Small intestine (tissue), 7 donors: ENCODE measurements at regions not wholly inside any gene's neighbourhood (a gene's known extent, or its start where the extent isn't known, plus 50 kb on each side); places are given as distances from the start of the nearest gene placed in this dataset.
A peak's percentile ranks its signal among the peaks of the same experiment; 100 is the strongest.

Experiments used
- DNase-seq, 2 donors: peaks; one replicate each; pipeline versions ENCODE4 v3.0.0 to v3.0.0-alpha.2; 2013
- FAIRE-seq: peaks from 2 replicates; lab custom pipeline; 2012; peaks lifted over from hg19 to GRCh38; lab: Jason Lieb, UNC
- H3K27ac ChIP-seq, 3 donors: one replicate each; pipeline ENCODE4 v1.5.1; 2013; ENCODE audit warnings: low read length in 2 of 3, mild to moderate bottlenecking in 2 of 3, control low read depth in 1 of 3, inconsistent platforms in 1 of 3, low read depth in 1 of 3, moderate library complexity in 1 of 3
- H3K27me3 ChIP-seq, 3 donors: one replicate each; pipeline ENCODE4 v1.6.1; 2013; ENCODE audit warnings: low read length in 3 of 3, inconsistent platforms in 1 of 3; ENCODE audit not compliant: control insufficient read depth in 3 of 3, insufficient read depth in 3 of 3
- H3K36me3 ChIP-seq, 3 donors: one replicate each; pipeline ENCODE4 v1.6.1; 2013; ENCODE audit warnings: low read length in 3 of 3, inconsistent platforms in 1 of 3, low read depth in 1 of 3, mild to moderate bottlenecking in 1 of 3, moderate library complexity in 1 of 3; ENCODE audit not compliant: control insufficient read depth in 3 of 3, insufficient read depth in 2 of 3
- H3K4me1 ChIP-seq, 3 donors: one replicate each; pipeline ENCODE4 v1.6.1; 2013; ENCODE audit warnings: low read length in 2 of 3, inconsistent platforms in 1 of 3, low read depth in 1 of 3, mild to moderate bottlenecking in 1 of 3, moderate library complexity in 1 of 3; ENCODE audit not compliant: control insufficient read depth in 3 of 3, insufficient read depth in 2 of 3
- H3K4me3 ChIP-seq, 3 donors: one replicate each; pipeline ENCODE4 v1.5.1; 2013; ENCODE audit warnings: low read length in 3 of 3, control low read depth in 1 of 3, inconsistent platforms in 1 of 3, low read depth in 1 of 3, mild to moderate bottlenecking in 1 of 3, moderate library complexity in 1 of 3
- H3K9me3 ChIP-seq, 2 donors: one replicate each; pipeline ENCODE4 v1.6.1; 2013; ENCODE audit warnings: low read depth in 1 of 2, low read length in 1 of 2; ENCODE audit not compliant: control insufficient read depth in 2 of 2, insufficient read depth in 1 of 2
- WGBS, 3 donors: extraction: QIAGEN DNeasy Blood & Tissue Kit; methylation state at CpG; one replicate each; pipeline ENCODE4 v1.1.7; 2013; 5-methylcytosine and 5-hydroxymethylcytosine counted together
- donor health status: healthy with polysubstance abuse.
- donor health status: control.
- donor health status: control.
- donor health status: Bipolar disorder and iron deficiency.
- donor health status: healthy.

- FAIRE-seq (no peak), DNase-seq (no peak)
- no peaks in the 10 kb centered on the region for H3K36me3 ChIP-seq
- no peaks in the 10 kb centered on the region for H3K9me3 ChIP-seq
- WGBS, 3 donors: 56 to 73% (median 67%) methylated on average over 4 of the region's 4 CpGs
- H3K4me1 ChIP-seq: peaks cover 0 to 11% (median 5%) of the 10 kb centered on the region in 3 donors
- no peak overlapping the region for H3K27ac ChIP-seq
- no peak overlapping the region for H3K4me3 ChIP-seq
- no peaks in the 10 kb centered on the region for H3K27me3 ChIP-seq
These were observed 225.9 kb upstream of the CD96 start for GRCh38 chr3:111315930-111316587.

- no peaks in the 10 kb centered on the region for H3K27me3 ChIP-seq
- no peaks in the 10 kb centered on the region for H3K36me3 ChIP-seq
- H3K27ac ChIP-seq: no peak overlapping the region
- WGBS, 3 donors: 46 to 71% (median 53%) methylated on average over 2 of the region's 2 CpGs
- FAIRE-seq: no peak
- no peak for DNase-seq
- peaks cover 0 to 5% (median 2%) of the 10 kb centered on the region in 3 donors for H3K4me1 ChIP-seq
- H3K4me3 ChIP-seq: no peak overlapping the region
- no peaks in the 10 kb centered on the region for H3K9me3 ChIP-seq
These were observed 223.7 kb upstream of the CD96 start for GRCh38 chr3:111318289-111318688.

- DNase-seq: no peak
- H3K9me3 ChIP-seq: no peaks in the 10 kb centered on the region
- no peaks in the 10 kb centered on the region for H3K36me3 ChIP-seq
- no peak overlapping the region for H3K27ac ChIP-seq
- no peaks in the 10 kb centered on the region for H3K27me3 ChIP-seq
- FAIRE-seq: no peak
- WGBS, 3 donors: 83 to 94% (median 88%) methylated on average over 1 of the region's 1 CpG
- peaks cover 0 to 5% (median 2%) of the 10 kb centered on the region in 3 donors for H3K4me1 ChIP-seq
- H3K4me3 ChIP-seq: no peak overlapping the region
These were observed 222.4 kb upstream of the CD96 start for GRCh38 chr3:111319598-111319997.

- Histone ChIP-seq H3K4me3 (no peak overlapping the region), H3K36me3 (no peaks in the 10 kb centered on the region), H3K27me3 (no peaks in the 10 kb centered on the region), H3K9me3 (no peaks in the 10 kb centered on the region), H3K27ac (no peak overlapping the region), H3K4me1 (no peaks in the 10 kb centered on the region)
- FAIRE-seq: no peak
- no peak for DNase-seq
- 29 to 48% (median 41%) methylated on average over 4 of the region's 4 CpGs for WGBS, 3 donors
These were observed 220.2 kb upstream of the CD96 start for GRCh38 chr3:111321786-111322185.

- 85 to 94% (median 88%) methylated on average over 3 of the region's 3 CpGs for WGBS, 3 donors
- FAIRE-seq (no peak), DNase-seq (no peak)
- H3K4me3 ChIP-seq: no peak overlapping the region
- H3K27me3 ChIP-seq: no peaks in the 10 kb centered on the region
- no peak overlapping the region for H3K27ac ChIP-seq
- no peaks in the 10 kb centered on the region for H3K4me1 ChIP-seq
- H3K9me3 ChIP-seq: no peaks in the 10 kb centered on the region
- no peaks in the 10 kb centered on the region for H3K36me3 ChIP-seq
These were observed 219.0 kb upstream of the CD96 start for GRCh38 chr3:111323019-111323418.

GRCh38 chr3:111324151-111324550 lies 217.8 kb upstream of the CD96 start:
- Histone ChIP-seq H3K36me3 (no peaks in the 10 kb centered on the region), H3K4me3 (no peak overlapping the region), H3K4me1 (no peaks in the 10 kb centered on the region), H3K27me3 (no peaks in the 10 kb centered on the region), H3K27ac (no peak overlapping the region), H3K9me3 (no peaks in the 10 kb centered on the region)
- FAIRE-seq: no peak
- DNase-seq: peak in 1 of 2 donors; percentile 35
- WGBS, 3 donors: 9 to 17% (median 11%) methylated on average over 2 of the region's 2 CpGs

- 54 to 73% (median 67%) methylated on average over 1 of the region's 1 CpG for WGBS, 3 donors
These were observed 217.4 kb upstream of the CD96 start for GRCh38 chr3:111324645-111325044.

GRCh38 chr3:111325160-111325718 lies 216.8 kb upstream of the CD96 start:
- Histone ChIP-seq H3K9me3 (no peaks in the 10 kb centered on the region), H3K4me3 (no peak overlapping the region), H3K27me3 (no peaks in the 10 kb centered on the region), H3K4me1 (no peaks in the 10 kb centered on the region), H3K27ac (no peak overlapping the region), H3K36me3 (no peaks in the 10 kb centered on the region)
- no peak for DNase-seq
- FAIRE-seq: no peak
- 85 to 93% (median 92%) methylated on average over 4 of the region's 4 CpGs for WGBS, 3 donors

More at GRCh38 chr3:111324645-111325044, 217.4 kb upstream of the CD96 start:
- no peak for FAIRE-seq
- no peaks in the 10 kb centered on the region for H3K9me3 ChIP-seq
- H3K4me1 ChIP-seq: no peaks in the 10 kb centered on the region
- no peaks in the 10 kb centered on the region for H3K27me3 ChIP-seq
- no peak overlapping the region for H3K4me3 ChIP-seq
- H3K36me3 ChIP-seq: no peaks in the 10 kb centered on the region
- DNase-seq: no peak
- H3K27ac ChIP-seq: no peak overlapping the region
